Activated CD8-positive, alpha-beta T cell treated with anti-CD3 and anti-CD28 coated beads, Interleukin-2, amount 10 ng/mL, durations not matched to agents 7 days and 5 days (primary cell): ENCODE measurements at regions not wholly inside any gene's neighbourhood (a gene's known extent, or its start where the extent isn't known, plus 50 kb on each side); places are given as distances from the start of the nearest gene placed in this dataset.

ENCODE experiments used
- ATAC-seq: fragments of 150-1000 bp; cut with Tn5 transposase; one replicate; pipeline ENCODE4 v1.10.0; 2021; ENCODE audit warnings: moderate library complexity
- CTCF ChIA-PET: fragments of 350-600 bp; sonication (Branson Sonifier 250); formaldehyde crosslinking; loops from one replicate; lab custom pipeline; 2021; ENCODE audit warnings: antibody characterized with exemption; lab: Charles Lee
- POLR2A ChIA-PET: fragments of 350-600 bp; sonication (Branson Sonifier 250); formaldehyde crosslinking; loops from one replicate; lab custom pipeline; 2021; ENCODE audit warnings: antibody characterized with exemption; lab: Charles Lee
- DNase-seq: peaks from one replicate; pipeline ENCODE4 v3.0.0-alpha.2; 2020
- H3K27ac Mint-ChIP-seq: one replicate; pipeline ENCODE4 v1.8.0; 2021; ENCODE audit warnings: mild to moderate bottlenecking, mixed read lengths
- H3K27me3 Mint-ChIP-seq: one replicate; pipeline ENCODE4 v1.8.0; 2021; ENCODE audit warnings: low read depth, mixed read lengths
- H3K36me3 Mint-ChIP-seq: one replicate; pipeline ENCODE4 v1.8.0; 2021; ENCODE audit warnings: low read depth, mixed read lengths
- H3K4me1 Mint-ChIP-seq: one replicate; pipeline ENCODE4 v1.8.0; 2021; ENCODE audit warnings: low read depth, mixed read lengths
- H3K4me3 Mint-ChIP-seq: one replicate; pipeline ENCODE4 v1.8.0; 2021; ENCODE audit warnings: mild to moderate bottlenecking, mixed read lengths
- H3K9me3 Mint-ChIP-seq: one replicate; pipeline ENCODE4 v1.8.0; 2022; ENCODE audit warnings: mixed read lengths; ENCODE audit not compliant: insufficient read depth

DNA sequence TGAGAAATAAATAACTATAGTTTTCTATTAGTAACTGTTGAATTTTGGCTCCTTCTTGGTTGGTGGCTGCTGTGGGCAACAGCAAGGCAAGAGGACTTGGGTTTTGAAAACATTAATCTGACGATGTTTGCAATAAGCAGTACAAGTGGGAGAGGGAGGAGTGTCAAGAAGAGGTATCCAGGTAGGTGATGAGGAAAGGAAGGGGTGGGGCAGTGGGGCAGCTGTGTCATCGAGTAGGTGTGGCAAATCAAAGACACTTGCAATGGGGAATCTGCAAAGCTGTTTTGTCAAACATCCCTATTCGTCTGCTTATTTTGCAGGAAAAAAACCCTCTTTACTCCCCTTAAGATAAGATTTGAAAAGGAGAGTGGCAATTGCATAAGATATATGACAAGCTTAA, 171.9 kb upstream of the MAP3K7 start:
- no peaks in the 10 kb centered on the region for H3K4me1 Mint-ChIP-seq
- DNase-seq (no peak), ATAC-seq (no peak)
- ChIA-PET CTCF (no interaction called here), POLR2A (no interaction called here)
- no peaks in the 10 kb centered on the region for H3K36me3 Mint-ChIP-seq
- no peaks in the 10 kb centered on the region for H3K9me3 Mint-ChIP-seq
- H3K4me3 Mint-ChIP-seq = no peak overlapping the region
- peaks cover 2% of the 10 kb centered on the region for H3K27me3 Mint-ChIP-seq
- H3K27ac Mint-ChIP-seq = no peak overlapping the region

GRCh38 chr6:90753820-90754643, 167.2 kb upstream of the MAP3K7 start:
- Mint-ChIP-seq H3K27ac (no peak overlapping the region), H3K4me3 (no peak overlapping the region), H3K36me3 (no peaks in the 10 kb centered on the region), H3K9me3 (no peaks in the 10 kb centered on the region), H3K4me1 (no peaks in the 10 kb centered on the region), H3K27me3 (peaks cover 5% of the 10 kb centered on the region)
- POLR2A ChIA-PET = no interaction called here
- CTCF ChIA-PET = no interaction called here
- no peak for ATAC-seq
- no peak for DNase-seq

- CTCF ChIA-PET = no interaction called here
- POLR2A ChIA-PET = interaction anchor here (0.6 kb wide), 1 partner anchor 120 kb away, joined by 4 read pairs; no protein-coding TSS in a partner anchor
- no peaks in the 10 kb centered on the region for H3K36me3 Mint-ChIP-seq
- ATAC-seq (no peak), DNase-seq (no peak)
- H3K27ac Mint-ChIP-seq = no peak overlapping the region
- no peak overlapping the region for H3K4me3 Mint-ChIP-seq
- no peaks in the 10 kb centered on the region for H3K4me1 Mint-ChIP-seq
- H3K9me3 Mint-ChIP-seq = no peaks in the 10 kb centered on the region
- peaks cover 5% of the 10 kb centered on the region for H3K27me3 Mint-ChIP-seq
Observed at GRCh38 chr6:90739802-90740201, 152.9 kb upstream of the MAP3K7 start.

GRCh38 chr6:90739339-90739738, 152.5 kb upstream of the MAP3K7 start:
- Mint-ChIP-seq H3K4me1 (no peaks in the 10 kb centered on the region), H3K27me3 (peaks cover 5% of the 10 kb centered on the region), H3K36me3 (no peaks in the 10 kb centered on the region), H3K27ac (no peak overlapping the region), H3K9me3 (no peaks in the 10 kb centered on the region), H3K4me3 (no peak overlapping the region)
- ChIA-PET CTCF (no interaction called here), POLR2A (interaction anchor here (0.6 kb wide), 1 partner anchor 120 kb away, joined by 4 read pairs; no protein-coding TSS in a partner anchor)
- ATAC-seq (no peak), DNase-seq (no peak)

- Mint-ChIP-seq H3K4me1 (no peaks in the 10 kb centered on the region), H3K27me3 (peaks cover 4% of the 10 kb centered on the region), H3K27ac (no peak overlapping the region), H3K9me3 (no peaks in the 10 kb centered on the region), H3K4me3 (no peak overlapping the region), H3K36me3 (no peaks in the 10 kb centered on the region)
- POLR2A ChIA-PET = interaction anchor here (0.5 kb wide), 1 partner anchor 444 kb away, joined by 3 read pairs; no protein-coding TSS in a partner anchor
- CTCF ChIA-PET = no interaction called here
- no peak for DNase-seq
- no peak for ATAC-seq
Observed at GRCh38 chr6:90730151-90730673, 143.3 kb upstream of the MAP3K7 start.

DNA sequence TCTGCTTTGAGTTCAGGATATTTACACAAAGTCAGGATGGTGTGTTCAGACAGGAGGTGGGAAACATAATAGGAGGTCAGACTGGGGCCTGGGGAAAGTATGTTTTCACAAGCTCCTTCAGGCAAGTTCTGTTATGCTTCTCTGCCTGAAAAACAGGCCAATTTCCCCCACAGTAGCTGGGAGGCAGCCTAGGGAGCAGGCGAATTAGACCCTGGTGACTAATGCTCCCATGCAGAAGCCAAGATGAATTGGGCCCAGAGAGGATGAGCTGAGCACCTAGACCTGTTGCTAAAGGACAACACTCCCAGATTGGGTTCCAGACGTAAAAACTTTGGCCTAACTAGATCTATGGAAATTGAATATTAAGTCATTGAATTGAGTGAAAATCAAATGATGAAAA, 142.2 kb upstream of the MAP3K7 start:
- H3K4me3 Mint-ChIP-seq = no peak overlapping the region
- DNase-seq (no peak), ATAC-seq (no peak)
- H3K27ac Mint-ChIP-seq = no peak overlapping the region
- H3K27me3 Mint-ChIP-seq = peaks cover 6% of the 10 kb centered on the region
- H3K4me1 Mint-ChIP-seq = no peaks in the 10 kb centered on the region
- POLR2A ChIA-PET = no interaction called here
- H3K9me3 Mint-ChIP-seq = no peaks in the 10 kb centered on the region
- CTCF ChIA-PET = no interaction called here
- H3K36me3 Mint-ChIP-seq = no peaks in the 10 kb centered on the region

DNA sequence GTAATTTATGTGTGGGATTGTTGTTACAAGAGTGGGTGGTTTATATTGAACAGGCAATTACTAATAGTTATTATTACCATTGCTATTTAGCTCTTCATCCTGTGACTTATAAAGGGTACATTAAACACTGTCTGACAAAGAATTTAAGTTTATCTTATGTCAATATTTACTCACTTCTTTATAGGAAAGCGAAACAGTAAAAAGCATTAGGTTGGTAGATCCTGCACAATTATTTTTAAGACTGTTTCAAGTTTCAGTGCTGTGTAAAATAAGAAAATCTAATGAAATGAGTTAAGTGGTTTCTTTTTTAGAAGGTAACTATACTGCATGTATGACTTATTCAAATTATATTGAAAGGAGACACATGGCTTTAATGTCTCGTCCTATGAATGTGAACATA, 135.8 kb upstream of the MAP3K7 start:
- ATAC-seq = no peak
- no peak overlapping the region for H3K27ac Mint-ChIP-seq

DNA sequence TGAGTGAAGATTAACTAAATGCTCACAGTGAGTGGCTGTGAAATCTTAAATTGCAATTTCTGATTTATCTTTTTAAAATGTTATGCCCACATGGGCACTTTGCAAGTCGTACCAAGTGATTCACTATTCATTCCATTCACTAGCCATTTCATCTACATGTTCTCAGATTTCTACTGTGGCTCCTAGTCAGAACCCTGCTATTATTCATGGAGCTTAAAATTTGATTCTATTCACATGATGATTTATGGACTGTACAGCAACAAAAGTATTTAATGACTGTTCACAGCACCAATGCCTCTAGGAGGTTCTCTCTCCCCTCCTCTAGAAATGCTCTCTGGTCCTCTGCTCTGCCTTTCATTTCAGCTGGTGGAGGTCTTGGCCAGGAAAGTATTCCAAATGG, 133.5 kb upstream of the MAP3K7 start:
- Mint-ChIP-seq H3K36me3 (no peaks in the 10 kb centered on the region), H3K27me3 (peaks cover 10% of the 10 kb centered on the region)

More for the DNA sequence above, 135.8 kb upstream of the MAP3K7 start:
- Mint-ChIP-seq H3K36me3 (no peaks in the 10 kb centered on the region), H3K9me3 (no peaks in the 10 kb centered on the region), H3K4me1 (no peaks in the 10 kb centered on the region), H3K4me3 (no peak overlapping the region), H3K27me3 (peaks cover 8% of the 10 kb centered on the region)
- no peak for DNase-seq
- POLR2A ChIA-PET = no interaction called here
- CTCF ChIA-PET = no interaction called here

GRCh38 chr6:90719321-90720195, 132.7 kb upstream of the MAP3K7 start:
- Mint-ChIP-seq H3K36me3 (no peaks in the 10 kb centered on the region), H3K4me3 (no peak overlapping the region), H3K27ac (no peak overlapping the region), H3K4me1 (no peaks in the 10 kb centered on the region), H3K9me3 (no peaks in the 10 kb centered on the region), H3K27me3 (peaks cover 7% of the 10 kb centered on the region)
- ATAC-seq (no peak), DNase-seq (no peak)
- POLR2A ChIA-PET = interaction anchor here (0.5 kb wide), 1 partner anchor 72 kb away, joined by 4 read pairs; no protein-coding TSS in a partner anchor
- CTCF ChIA-PET = interaction anchor here (0.5 kb wide), 1 partner anchor 285 kb away, joined by 3 read pairs; no protein-coding TSS in a partner anchor

More for the DNA sequence above, 133.5 kb upstream of the MAP3K7 start:
- no peak for DNase-seq
- no peak for ATAC-seq
- POLR2A ChIA-PET = no interaction called here
- H3K4me1 Mint-ChIP-seq = no peaks in the 10 kb centered on the region
- no peak overlapping the region for H3K27ac Mint-ChIP-seq
- H3K9me3 Mint-ChIP-seq = no peaks in the 10 kb centered on the region
- H3K4me3 Mint-ChIP-seq = no peak overlapping the region
- CTCF ChIA-PET = interaction anchor here (0.5 kb wide), 1 partner anchor 284 kb away, joined by 3 read pairs; no protein-coding TSS in a partner anchor

GRCh38 chr6:90716376-90716775, 129.5 kb upstream of the MAP3K7 start:
- ChIA-PET CTCF (no interaction called here), POLR2A (no interaction called here)
- ATAC-seq = no peak
- Mint-ChIP-seq H3K9me3 (no peaks in the 10 kb centered on the region), H3K36me3 (no peaks in the 10 kb centered on the region), H3K4me1 (no peaks in the 10 kb centered on the region), H3K27me3 (peaks cover 9% of the 10 kb centered on the region), H3K4me3 (no peak overlapping the region), H3K27ac (no peak overlapping the region)
- DNase-seq = no peak

GRCh38 chr6:90715093-90715655, 128.3 kb upstream of the MAP3K7 start:
- Mint-ChIP-seq H3K27me3 (peaks cover 13% of the 10 kb centered on the region), H3K4me3 (no peak overlapping the region), H3K9me3 (no peaks in the 10 kb centered on the region), H3K27ac (no peak overlapping the region), H3K4me1 (no peaks in the 10 kb centered on the region), H3K36me3 (no peaks in the 10 kb centered on the region)
- ATAC-seq (no peak), DNase-seq (no peak)
- CTCF ChIA-PET = no interaction called here
- POLR2A ChIA-PET = no interaction called here
